ENCODE measurements at regions not wholly inside any gene's neighbourhood (a gene's known extent, or its start where the extent isn't known, plus 50 kb on each side); places are given as distances from the start of the nearest gene placed in this dataset.

DNA sequence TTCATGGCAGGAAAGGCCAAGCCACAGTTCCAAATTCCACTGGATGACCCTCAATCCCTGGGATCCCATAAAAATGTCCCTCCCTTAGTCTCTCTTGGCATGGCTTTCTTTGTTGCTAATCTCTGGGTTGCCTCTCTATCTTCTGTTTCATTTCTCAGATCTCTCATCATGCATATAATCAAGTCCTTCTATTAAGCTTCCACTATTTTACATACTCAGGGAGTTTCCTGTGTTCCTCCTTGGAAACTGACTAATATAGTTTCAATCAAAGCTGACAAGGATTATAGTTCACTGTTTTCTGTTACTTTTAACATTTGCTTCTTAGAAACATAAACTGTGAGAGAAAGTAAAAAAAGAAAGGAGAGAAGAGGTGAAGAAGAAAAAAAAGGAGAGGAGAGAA is 113.8 kb upstream of the COL8A1 start:
- TF ChIP-seq, protein P1, sequence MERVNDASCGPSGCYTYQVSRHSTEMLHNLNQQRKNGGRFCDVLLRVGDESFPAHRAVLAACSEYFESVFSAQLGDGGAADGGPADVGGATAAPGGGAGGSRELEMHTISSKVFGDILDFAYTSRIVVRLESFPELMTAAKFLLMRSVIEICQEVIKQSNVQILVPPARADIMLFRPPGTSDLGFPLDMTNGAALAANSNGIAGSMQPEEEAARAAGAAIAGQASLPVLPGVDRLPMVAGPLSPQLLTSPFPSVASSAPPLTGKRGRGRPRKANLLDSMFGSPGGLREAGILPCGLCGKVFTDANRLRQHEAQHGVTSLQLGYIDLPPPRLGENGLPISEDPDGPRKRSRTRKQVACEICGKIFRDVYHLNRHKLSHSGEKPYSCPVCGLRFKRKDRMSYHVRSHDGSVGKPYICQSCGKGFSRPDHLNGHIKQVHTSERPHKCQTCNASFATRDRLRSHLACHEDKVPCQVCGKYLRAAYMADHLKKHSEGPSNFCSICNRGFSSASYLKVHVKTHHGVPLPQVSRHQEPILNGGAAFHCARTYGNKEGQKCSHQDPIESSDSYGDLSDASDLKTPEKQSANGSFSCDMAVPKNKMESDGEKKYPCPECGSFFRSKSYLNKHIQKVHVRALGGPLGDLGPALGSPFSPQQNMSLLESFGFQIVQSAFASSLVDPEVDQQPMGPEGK (CRISPR knock-in tag; IDR thresholded peaks at IDR 0.05; ENCODE audit: borderline replicate concordance) = no peak
- TF ChIP-seq CSDC2 (CRISPR knock-in tag; IDR thresholded peaks at IDR 0.05) = no peak
- no peak for TF ChIP-seq SNAI2 (CRISPR knock-in tag; IDR thresholded peaks at IDR 0.05)
- no peak for TF ChIP-seq GLIS3 (CRISPR knock-in tag; IDR thresholded peaks at IDR 0.05)
- no peak for TF ChIP-seq ZFP30 (CRISPR knock-in tag; IDR thresholded peaks at IDR 0.05)
- TF ChIP-seq ZC3H10 (CRISPR knock-in tag; IDR thresholded peaks at IDR 0.05) = no peak
- TF ChIP-seq ZNF8 (CRISPR knock-in tag; IDR thresholded peaks at IDR 0.05) = no peak
- TF ChIP-seq, protein P2, sequence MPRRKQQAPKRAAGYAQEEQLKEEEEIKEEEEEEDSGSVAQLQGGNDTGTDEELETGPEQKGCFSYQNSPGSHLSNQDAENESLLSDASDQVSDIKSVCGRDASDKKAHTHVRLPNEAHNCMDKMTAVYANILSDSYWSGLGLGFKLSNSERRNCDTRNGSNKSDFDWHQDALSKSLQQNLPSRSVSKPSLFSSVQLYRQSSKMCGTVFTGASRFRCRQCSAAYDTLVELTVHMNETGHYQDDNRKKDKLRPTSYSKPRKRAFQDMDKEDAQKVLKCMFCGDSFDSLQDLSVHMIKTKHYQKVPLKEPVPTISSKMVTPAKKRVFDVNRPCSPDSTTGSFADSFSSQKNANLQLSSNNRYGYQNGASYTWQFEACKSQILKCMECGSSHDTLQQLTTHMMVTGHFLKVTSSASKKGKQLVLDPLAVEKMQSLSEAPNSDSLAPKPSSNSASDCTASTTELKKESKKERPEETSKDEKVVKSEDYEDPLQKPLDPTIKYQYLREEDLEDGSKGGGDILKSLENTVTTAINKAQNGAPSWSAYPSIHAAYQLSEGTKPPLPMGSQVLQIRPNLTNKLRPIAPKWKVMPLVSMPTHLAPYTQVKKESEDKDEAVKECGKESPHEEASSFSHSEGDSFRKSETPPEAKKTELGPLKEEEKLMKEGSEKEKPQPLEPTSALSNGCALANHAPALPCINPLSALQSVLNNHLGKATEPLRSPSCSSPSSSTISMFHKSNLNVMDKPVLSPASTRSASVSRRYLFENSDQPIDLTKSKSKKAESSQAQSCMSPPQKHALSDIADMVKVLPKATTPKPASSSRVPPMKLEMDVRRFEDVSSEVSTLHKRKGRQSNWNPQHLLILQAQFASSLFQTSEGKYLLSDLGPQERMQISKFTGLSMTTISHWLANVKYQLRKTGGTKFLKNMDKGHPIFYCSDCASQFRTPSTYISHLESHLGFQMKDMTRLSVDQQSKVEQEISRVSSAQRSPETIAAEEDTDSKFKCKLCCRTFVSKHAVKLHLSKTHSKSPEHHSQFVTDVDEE (CRISPR knock-in tag; IDR thresholded peaks at IDR 0.05) = no peak
- TF ChIP-seq ZFP3 (CRISPR knock-in tag; IDR thresholded peaks at IDR 0.05) = no peak

Data from SK-N-SH treated with all-trans-retinoic acid at 6 μM for 48 hours (cell line).